PC-9 (cell line): ENCODE measurements at regions not wholly inside any gene's neighbourhood (a gene's known extent, or its start where the extent isn't known, plus 50 kb on each side); places are given as distances from the start of the nearest gene placed in this dataset.

Experiments used
- BruUV-seq: library from RNA; stranded (reverse); fragments of 400-500 nt; replicated peaks from 2 replicates; lab custom pipeline; 2021; lab: Mats Ljungman, UMichigan
- CTCF ChIA-PET: fragments of 300-600 bp; sonication (Branson Sonifier 250); formaldehyde crosslinking; loops from one replicate; lab custom pipeline; 2022; ENCODE audit warnings: antibody characterized with exemption; lab: Charles Lee
- POLR2A ChIA-PET: fragments of 300-600 bp; sonication (Branson Sonifier 250); formaldehyde crosslinking; loops from one replicate; lab custom pipeline; 2022; ENCODE audit warnings: antibody characterized with exemption; ENCODE audit not compliant: unreplicated experiment; lab: Charles Lee
- DNase-seq, 2 experiments: peaks; one replicate each; pipeline versions ENCODE4 v3.0.0 to v3.0.0-alpha.2; 2015 to 2022; ENCODE audit warnings: mixed read lengths in 1 of 2
- H2AFZ ChIP-seq: fragments of 200-600 bp; sonication (generic); 2 replicates; pipeline ENCODE4 v1.8.1; 2017; ENCODE audit warnings: antibody characterized with exemption
- H3F3A ChIP-seq: fragments of 200-600 bp; sonication (generic); 2 replicates; pipeline ENCODE4 v1.8.1; 2017; ENCODE audit warnings: antibody characterized with exemption, mild to moderate bottlenecking, low read depth; ENCODE audit not compliant: insufficient read depth
- H3K27ac ChIP-seq: fragments of 200-600 bp; sonication (generic); 2 replicates; pipeline ENCODE4 v1.6.1; 2016; ENCODE audit warnings: mixed run types
- H3K27me3 ChIP-seq: fragments of 200-600 bp; sonication (generic); 2 replicates; pipeline ENCODE4 v1.6.1; 2016; ENCODE audit warnings: low read depth, mixed run types; ENCODE audit not compliant: insufficient read depth
- H3K36me3 ChIP-seq: fragments of 200-600 bp; sonication (generic); 2 replicates; pipeline ENCODE4 v1.6.1; 2016; ENCODE audit warnings: low read depth, mixed run types
- H3K4me1 ChIP-seq: fragments of 200-600 bp; sonication (generic); replicated peaks from 2 replicates; pipeline ENCODE4 v1.6.1; 2016; ENCODE audit warnings: mixed run types; ENCODE audit not compliant: insufficient read depth
- H3K4me2 ChIP-seq: fragments of 200-600 bp; sonication (generic); 2 replicates; pipeline ENCODE4 v1.6.1; 2017; ENCODE audit warnings: mixed run types
- H3K4me3 ChIP-seq: fragments of 200-600 bp; sonication (generic); 2 replicates; pipeline ENCODE4 v1.6.1; 2016; ENCODE audit warnings: mixed run types
- H3K79me2 ChIP-seq: fragments of 200-600 bp; sonication (generic); 2 replicates; pipeline ENCODE4 v1.6.1; 2017; ENCODE audit warnings: low read depth, mixed run types
- H3K9me2 ChIP-seq: fragments of 200-600 bp; sonication (generic); 2 replicates; pipeline ENCODE4 v1.8.1; 2017; ENCODE audit warnings: mild to moderate bottlenecking; ENCODE audit not compliant: insufficient read depth
- H3K9me3 ChIP-seq: fragments of 200-600 bp; sonication (generic); 2 replicates; pipeline ENCODE4 v1.8.1; 2016; ENCODE audit warnings: low read depth; ENCODE audit not compliant: insufficient read depth
- H4K20me1 ChIP-seq: fragments of 200-600 bp; sonication (generic); 2 replicates; pipeline ENCODE4 v1.8.1; 2017; ENCODE audit not compliant: insufficient read depth
- CTCF ChIP-seq: fragments of 200-600 bp; sonication (generic); conservative IDR thresholded peaks from 2 replicates; pipeline ENCODE4 v1.6.1; 2017; ENCODE audit warnings: mixed run types, antibody characterized with exemption, mild to moderate bottlenecking, moderate library complexity
- EZH2 ChIP-seq: fragments of 200-600 bp; sonication (generic); IDR thresholded peaks from 2 replicates; pipeline ENCODE4 v1.8.0; 2017; ENCODE audit warnings: antibody characterized with exemption, low read depth
- intact Hi-C: fragments of 100-400 bp; cut with micrococcal nuclease; formaldehyde crosslinking; loops from one replicate; pipeline ENCODE4 v1.10.0; 2022; ENCODE audit not compliant: unreplicated experiment

- Histone ChIP-seq H3K79me2 (no peaks in the 10 kb centered on the region), H3K9me2 (no peaks in the 10 kb centered on the region), H2AFZ (no peak overlapping the region), H4K20me1 (no peaks in the 10 kb centered on the region), H3K4me3 (no peak overlapping the region), H3K36me3 (no peaks in the 10 kb centered on the region), H3K9me3 (no peaks in the 10 kb centered on the region), H3K4me2 (no peak overlapping the region), H3K27ac (no peak overlapping the region), H3F3A (no peaks in the 10 kb centered on the region), H3K27me3 (no peaks in the 10 kb centered on the region), H3K4me1 (no peaks in the 10 kb centered on the region)
- ChIA-PET POLR2A (no interaction called here), CTCF (no interaction called here)
- intact Hi-C loops, result no loop called here
- BruUV-seq, result no TSS peak
- no peak for DNase-seq
- no peak for TF ChIP-seq CTCF
- TF ChIP-seq EZH2, result no peak
These were observed 970.8 kb upstream of the TENM3 start for GRCh38 chr4:181272422-181272821.

GRCh38 chr4:181278941-181279340, 964.3 kb upstream of the TENM3 start:
- Histone ChIP-seq H3K4me1 (no peaks in the 10 kb centered on the region), H3F3A (no peaks in the 10 kb centered on the region), H3K79me2 (no peaks in the 10 kb centered on the region), H3K4me2 (no peak overlapping the region), H4K20me1 (no peaks in the 10 kb centered on the region), H3K36me3 (no peaks in the 10 kb centered on the region), H3K27me3 (no peaks in the 10 kb centered on the region), H3K4me3 (no peak overlapping the region), H3K9me2 (no peaks in the 10 kb centered on the region), H3K9me3 (no peaks in the 10 kb centered on the region), H2AFZ (no peak overlapping the region), H3K27ac (no peak overlapping the region)
- no TSS peak for BruUV-seq
- intact Hi-C loops, result no loop called here
- no peak for DNase-seq
- CTCF ChIA-PET, result no interaction called here
- TF ChIP-seq EZH2 (no peak), CTCF (no peak)
- POLR2A ChIA-PET, result no interaction called here

GRCh38 chr4:181281451-181281850, 961.8 kb upstream of the TENM3 start:
- POLR2A ChIA-PET, result no interaction called here

More at GRCh38 chr4:181281451-181281850, 961.8 kb upstream of the TENM3 start:
- BruUV-seq, result no TSS peak
- Histone ChIP-seq H3K27ac (no peak overlapping the region), H3K9me2 (no peaks in the 10 kb centered on the region), H4K20me1 (no peaks in the 10 kb centered on the region), H3K36me3 (no peaks in the 10 kb centered on the region), H3K27me3 (no peaks in the 10 kb centered on the region), H3K9me3 (no peaks in the 10 kb centered on the region), H3K4me1 (no peaks in the 10 kb centered on the region), H3K4me2 (no peak overlapping the region), H3K79me2 (no peaks in the 10 kb centered on the region), H3K4me3 (no peak overlapping the region), H2AFZ (no peak overlapping the region), H3F3A (no peaks in the 10 kb centered on the region)
- CTCF ChIA-PET, result no interaction called here
- intact Hi-C loops, result no loop called here
- TF ChIP-seq EZH2, result no peak
- no peak for TF ChIP-seq CTCF
- DNase-seq, result no peak
